Epidermal melanocyte (primary cell): ENCODE measurements at regions not wholly inside any gene's neighbourhood (a gene's known extent, or its start where the extent isn't known, plus 50 kb on each side); places are given as distances from the start of the nearest gene placed in this dataset.

ENCODE experiments used
- DNase-seq: peaks from one replicate; pipeline ENCODE4 v3.0.0; 2011; ENCODE audit warnings: low spot score; ENCODE audit not compliant: insufficient read length

DNA sequence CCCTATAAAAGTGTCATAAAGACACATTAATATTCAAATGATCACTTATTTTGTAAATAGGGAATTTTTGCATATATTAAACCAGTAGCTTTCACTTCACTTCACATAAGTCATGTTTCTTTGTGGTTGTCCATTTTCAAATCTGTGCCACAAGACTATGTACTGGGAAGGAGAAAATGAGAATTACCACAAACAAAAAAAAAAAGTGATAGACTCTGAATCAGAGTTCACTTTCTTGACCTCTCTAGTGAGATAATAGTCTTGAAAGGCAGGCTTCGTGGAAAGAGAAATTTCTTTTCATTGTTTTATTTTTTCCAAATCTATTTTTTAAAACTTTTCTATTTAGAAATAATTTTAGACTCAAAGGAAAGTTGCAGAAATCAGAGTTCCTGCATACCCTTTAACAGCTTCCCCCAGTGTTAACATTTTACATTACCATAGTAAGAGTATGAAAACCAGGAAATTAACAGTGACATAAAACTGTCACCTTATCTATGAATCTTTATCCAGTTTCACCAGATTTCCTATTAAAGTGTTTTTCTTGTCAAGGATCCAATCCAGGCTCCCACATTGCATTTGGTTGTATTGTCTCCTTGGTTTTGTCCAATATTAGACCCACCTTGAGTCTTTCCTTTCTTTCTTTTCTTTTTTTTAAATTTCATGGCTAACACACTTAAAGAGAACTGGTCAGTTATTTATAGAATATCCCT lies 215.4 kb upstream of the PGRMC2 start:
- DNase-seq = no peak

DNA sequence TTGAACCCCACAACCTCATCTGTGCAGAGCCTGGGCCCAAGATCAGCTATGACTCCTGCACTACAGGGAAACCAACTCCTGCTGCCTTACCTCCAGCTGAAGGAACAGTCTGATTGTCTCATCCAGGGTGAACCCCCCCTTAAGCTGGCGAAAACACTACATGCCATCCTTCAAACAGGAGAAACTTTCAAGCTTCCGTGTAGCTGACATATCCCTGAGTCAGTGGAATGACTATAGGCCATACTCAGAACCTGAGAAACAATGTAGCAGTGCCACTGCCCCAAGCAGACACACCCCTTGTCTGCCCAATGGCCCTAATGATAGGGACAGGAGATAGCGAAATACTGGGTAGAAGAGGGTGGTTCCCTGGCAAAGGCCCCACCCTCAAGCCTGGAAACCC lies 213.6 kb upstream of the PGRMC2 start:
- no peak for DNase-seq

DNA sequence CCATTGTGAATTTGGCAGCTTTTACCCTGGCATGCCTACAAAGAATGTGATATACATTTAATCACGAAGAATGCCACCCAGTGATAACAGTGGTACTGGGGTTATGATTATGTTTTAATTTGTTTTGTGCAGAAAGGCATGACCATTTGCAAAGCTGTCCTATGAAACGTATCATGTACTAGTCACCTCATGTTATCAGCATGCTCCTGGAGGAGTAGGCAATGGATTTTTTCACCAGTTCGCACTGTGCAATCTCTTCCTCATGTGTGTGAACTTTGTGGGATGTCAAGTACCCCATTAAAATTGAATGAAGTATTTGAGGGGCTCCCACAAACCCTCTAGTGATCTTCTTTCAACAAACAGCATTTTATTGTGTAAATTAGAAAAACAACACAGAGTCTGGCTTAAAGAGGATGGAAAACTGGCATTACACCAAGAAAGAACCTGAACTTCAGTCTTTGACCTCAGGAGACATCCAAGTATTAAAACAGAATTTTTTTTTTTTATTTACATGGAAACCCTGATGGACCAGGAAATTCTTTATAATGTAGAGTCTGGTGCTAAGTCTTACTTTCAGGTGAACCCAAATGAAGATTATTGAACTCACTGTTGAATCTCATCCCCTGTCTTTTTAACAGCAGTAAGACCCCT lies 200.6 kb upstream of the PGRMC2 start:
- DNase-seq = no peak

DNA sequence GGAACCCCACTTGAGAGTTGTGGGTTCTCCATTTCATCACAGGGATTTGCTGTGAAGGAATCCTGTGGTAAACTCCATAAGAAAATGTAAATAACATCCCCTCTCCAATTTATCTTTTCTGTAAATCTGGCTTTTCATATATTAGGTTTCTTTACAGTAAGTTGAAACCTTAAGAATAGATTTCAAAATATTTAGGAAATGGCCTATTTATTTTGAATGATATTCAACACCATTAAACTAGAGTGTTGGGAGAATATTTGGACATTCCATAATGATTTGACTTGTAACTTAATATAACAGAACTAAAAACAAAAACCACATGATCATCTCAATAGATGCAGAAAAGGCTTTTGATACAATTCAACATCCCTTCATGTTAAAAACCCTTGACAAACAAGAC lies 197.3 kb upstream of the PGRMC2 start:
- DNase-seq = no peak

DNA sequence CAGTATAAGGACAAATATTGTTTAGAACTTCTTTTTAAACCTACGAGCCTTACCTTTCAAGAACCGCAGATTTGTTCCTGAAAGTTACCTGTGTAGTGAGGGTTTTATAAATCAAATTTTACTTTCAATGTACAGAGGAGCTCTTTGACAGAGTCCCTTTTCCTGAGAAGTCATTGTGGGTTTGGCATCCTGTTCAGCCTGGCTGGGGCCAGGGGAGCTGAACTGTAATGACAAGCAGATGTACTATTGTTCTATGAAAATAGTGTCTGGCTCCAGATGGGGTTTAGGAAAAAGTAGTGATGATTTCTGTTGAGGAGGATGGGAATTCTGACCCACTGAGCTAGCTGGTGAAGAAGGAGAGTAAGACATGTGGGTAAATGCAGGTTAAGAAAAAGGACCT lies 196.2 kb upstream of the PGRMC2 start:
- peak; percentile 46 for DNase-seq

DNA sequence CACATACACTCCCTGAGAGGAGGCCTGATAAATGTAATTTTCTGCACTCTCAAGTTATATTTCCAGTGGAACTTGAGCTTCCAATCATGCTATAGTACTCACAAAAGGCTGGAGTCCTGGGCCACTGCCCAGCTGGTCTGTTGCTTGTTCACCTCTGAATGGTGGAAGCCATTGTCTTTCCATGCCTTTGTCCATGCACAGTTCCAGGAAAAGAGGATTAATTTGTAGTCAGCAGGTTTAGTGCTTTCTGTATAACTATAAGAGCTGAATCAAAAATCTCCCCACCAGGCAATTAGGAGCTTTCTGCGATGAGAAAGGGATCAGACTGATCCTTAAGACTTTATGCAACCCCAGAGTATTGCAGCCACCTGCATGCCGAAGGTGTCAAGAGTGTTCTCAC lies 195.4 kb upstream of the PGRMC2 start:
- DNase-seq = no peak

DNA sequence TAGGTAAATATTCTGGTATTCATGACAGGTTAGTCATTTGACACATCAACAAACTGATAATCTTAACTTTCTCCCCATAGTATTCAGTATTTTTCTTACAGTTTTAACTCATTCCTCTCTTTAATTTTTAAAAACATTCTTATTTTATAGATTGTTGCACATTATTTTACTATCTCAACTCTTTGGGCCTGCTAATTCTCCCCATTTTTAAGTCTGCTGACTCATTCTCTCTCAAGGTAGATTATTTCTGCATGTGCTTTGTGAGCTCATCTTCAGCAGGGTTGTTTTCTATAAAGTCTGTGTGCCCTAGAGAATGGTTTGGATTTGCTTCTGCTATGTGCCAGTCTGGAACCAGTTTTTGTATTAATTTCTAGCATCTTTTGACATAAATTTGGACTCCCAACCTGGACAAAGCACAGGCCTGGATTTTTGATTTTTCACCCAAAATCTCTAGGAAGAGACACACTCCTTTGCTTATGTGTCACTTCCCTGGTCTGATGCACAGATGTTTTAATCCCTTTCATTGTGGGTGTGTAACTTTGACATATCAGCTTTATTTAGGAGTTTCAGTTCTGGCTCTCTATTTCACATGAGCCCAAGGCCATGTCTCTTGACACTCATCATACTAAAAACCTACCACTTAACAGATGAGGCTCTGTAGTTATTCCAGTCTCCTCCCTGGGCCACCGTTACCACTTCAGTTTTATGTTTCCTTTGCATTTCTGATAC lies 194.3 kb upstream of the PGRMC2 start:
- DNase-seq = no peak

DNA sequence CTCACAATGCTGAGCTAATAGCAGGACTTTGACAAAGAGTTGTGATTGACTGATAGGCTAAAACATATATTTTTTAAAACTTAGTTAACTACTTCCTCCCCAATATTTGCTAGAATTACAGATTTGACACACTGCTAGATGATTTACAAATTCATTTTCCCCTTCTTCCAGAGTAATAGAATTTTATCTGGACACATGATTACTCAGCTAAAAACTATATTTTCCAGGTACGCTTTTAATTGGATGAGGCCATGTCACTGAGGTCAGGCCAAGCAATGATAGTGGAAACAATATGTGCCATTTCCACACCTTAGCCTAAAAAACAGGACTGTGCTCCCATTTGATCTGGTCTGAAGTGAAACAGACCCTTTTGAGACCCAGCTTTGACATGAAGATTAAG lies 193.3 kb upstream of the PGRMC2 start:
- DNase-seq = no peak

DNA sequence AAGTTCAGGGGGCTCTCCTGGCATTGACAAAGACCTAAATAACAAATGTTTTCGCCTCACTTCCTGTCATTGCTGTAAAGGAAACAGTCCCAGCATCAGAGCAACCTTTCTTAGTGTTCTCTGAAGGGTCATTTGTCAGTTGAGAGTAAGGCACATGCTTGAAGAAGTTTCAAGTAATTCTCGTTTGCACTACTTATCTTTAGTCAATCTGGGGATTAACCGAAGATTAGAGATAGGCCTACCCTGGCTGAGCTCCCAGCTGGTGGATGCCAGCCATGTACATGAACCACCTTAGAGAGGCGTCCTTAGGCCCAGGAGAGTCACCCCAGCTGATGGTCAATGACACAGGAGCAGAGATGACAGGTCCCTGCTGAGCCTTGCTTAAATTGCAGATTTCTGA lies 189.9 kb upstream of the PGRMC2 start:
- no peak for DNase-seq

DNA sequence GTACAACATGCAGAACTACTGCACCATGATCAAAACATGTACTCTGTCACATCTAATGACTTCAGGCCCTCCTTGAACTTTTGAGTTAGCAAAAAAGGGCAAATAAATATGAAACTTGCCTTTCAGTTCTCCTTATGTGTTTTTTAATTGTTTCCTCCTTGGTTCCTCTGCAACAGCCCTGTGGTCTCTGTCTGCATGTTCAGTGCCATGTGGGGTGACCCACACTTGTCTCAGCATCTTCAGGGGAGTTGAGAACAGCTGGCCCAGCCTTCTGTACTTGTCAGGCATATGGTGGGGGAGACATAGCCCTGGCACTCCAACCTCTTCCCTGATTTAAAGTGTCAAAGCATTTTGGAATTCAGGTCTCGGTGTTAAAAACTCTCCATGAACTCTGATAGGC lies 188.0 kb upstream of the PGRMC2 start:
- DNase-seq = no peak

DNA sequence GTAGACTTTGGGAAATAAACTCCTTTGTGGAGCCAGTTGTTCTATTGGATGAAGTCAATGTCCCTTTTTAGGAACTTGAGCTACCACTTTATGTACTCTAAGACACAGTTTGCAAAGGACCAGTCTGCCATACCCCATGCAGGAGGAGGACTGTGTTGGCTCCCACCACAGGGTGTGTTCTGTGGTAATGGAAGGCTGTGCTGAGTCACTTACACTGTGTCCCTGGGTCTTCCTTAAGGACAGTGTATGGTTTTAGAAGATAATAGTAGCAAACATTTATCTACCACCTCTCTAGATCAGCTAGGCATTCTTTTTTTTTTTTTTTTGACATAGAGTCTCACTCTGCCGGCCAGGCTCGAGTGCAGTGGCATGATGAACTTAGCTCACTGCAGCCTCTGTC lies 184.0 kb upstream of the PGRMC2 start:
- no peak for DNase-seq

DNA sequence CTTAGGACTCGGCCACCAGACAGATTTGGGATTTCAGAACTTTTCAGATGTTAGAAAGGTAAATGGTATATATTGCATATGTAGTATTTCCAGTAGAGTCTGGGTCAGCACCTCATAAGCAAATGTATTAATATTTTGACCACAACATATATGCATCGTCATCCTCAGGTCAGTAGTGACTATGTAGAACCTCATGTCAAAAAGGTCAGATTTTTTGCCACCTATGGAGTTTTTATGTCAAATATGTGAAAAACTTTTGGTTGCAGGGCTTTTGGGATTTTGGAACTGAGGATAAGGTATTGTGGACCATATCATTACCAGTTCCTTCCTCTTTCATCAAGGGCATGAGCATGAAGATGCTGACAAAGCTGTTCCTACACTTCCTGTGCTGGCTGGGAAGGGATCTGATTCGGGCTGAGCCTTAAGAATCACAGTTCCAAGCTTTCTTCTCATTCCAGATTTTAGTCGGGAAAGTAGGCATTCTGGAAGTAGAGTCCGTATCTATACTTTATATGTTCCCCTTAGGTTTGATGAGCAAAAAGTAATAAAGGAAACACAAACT lies 183.0 kb upstream of the PGRMC2 start:
- DNase-seq = no peak

DNA sequence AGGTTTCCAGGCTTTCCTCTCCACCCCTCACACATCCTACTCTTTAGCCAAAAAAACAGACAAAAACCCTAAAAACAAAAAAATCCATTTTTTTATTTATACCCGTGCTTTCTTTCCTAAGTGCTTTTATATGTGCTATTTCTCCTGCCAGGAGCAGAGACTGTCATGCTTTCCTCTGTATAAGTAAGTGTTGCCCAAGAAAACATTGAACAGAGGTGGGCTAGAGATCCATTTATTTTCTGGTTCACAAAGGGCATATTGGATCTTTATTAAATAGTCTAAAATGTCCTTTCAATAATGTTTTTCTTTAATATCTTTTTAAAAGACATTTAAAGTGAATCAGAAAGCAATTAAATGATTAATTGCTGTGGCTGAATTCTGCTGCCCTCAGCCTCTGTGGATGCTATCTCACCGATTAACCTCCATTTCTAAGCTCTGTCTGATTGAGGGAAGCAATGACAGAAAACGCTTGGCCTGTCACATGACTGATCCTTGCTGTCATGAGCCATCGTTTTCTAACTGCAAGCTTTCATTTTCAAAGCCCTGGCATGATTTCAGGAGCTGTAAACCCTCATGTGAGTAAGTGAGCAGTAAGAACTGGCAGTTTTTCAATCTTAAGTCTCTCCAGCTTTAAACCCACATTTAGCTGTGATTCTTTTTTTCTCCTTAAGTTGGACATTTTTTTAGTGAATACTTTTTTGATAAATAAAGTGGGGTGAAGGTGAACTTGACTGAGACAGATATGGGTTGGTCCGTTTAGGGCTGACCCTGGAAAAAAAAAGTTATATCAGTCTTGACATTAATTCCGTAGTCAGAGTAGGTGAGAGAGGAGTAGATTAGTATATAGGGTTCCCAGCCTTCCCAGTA lies 180.7 kb upstream of the PGRMC2 start:
- peak; percentile 65 for DNase-seq

DNA sequence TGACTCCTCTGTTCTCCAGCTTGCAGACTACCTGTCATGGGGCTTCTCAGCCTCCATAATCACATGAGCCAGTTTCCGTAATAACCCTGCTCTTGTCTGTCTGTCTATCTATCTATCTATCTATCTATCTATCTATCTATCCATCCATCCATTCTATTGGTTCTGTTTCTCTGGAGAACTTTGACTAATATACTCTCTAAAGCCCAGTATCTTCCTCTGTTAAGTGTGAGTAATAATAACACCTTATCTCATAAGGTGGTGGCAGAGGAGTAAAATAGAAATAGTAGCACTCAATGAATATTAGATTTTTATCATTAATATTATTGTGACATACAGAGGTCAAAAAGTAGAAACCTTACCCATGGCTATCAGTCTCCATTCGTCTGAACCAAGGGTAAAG lies 177.9 kb upstream of the PGRMC2 start:
- no peak for DNase-seq

DNA sequence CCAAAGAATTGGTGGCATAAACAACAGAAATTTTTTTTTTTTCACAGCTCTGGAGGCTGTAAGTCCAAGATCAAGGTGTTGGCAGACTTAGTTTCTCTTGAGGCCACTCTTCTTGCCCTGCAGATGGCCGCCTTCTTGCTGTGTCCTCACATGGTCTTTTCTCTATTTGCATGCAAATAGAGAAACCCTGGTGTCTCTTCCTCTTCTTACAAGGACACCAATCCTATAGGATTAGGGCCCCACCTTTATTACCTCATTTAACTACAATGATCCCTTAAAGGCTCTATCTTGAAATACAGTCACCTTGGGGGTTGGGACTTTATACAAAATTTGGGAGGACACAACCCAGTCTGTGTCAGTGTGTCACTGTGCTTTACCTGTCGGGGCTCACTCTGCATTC lies 175.4 kb upstream of the PGRMC2 start:
- DNase-seq = no peak

DNA sequence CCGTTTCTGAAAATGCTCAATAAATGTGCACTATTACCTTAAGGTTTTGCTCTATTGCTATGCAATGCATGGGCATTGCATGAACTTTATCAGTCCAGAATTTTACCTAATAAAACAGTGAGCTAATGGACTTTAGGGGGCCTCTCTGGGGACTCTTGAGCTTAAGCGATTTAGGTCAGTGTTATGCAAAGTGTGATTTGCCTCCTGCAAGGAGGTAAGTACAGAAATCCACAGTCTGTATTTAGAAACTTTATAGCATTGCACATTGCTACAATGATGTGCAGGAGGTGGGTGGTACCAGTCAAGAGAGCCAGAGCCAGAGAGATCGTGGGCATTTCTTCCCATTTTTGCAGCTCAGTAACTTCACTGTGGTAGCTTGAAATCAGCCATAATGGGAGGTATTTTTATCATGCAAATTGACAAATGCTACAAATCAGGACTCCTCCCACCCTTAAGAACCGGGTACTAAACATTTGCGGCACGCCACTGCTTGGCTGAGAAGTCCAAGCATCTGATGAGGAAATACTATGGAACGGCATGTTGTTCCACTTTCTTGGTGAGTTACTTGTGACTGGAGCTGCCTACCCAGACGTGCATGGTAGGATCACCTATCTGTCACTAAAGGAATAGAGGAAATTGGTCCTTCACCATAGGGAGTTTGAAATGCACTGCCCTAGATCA lies 174.6 kb upstream of the PGRMC2 start:
- DNase-seq = no peak

DNA sequence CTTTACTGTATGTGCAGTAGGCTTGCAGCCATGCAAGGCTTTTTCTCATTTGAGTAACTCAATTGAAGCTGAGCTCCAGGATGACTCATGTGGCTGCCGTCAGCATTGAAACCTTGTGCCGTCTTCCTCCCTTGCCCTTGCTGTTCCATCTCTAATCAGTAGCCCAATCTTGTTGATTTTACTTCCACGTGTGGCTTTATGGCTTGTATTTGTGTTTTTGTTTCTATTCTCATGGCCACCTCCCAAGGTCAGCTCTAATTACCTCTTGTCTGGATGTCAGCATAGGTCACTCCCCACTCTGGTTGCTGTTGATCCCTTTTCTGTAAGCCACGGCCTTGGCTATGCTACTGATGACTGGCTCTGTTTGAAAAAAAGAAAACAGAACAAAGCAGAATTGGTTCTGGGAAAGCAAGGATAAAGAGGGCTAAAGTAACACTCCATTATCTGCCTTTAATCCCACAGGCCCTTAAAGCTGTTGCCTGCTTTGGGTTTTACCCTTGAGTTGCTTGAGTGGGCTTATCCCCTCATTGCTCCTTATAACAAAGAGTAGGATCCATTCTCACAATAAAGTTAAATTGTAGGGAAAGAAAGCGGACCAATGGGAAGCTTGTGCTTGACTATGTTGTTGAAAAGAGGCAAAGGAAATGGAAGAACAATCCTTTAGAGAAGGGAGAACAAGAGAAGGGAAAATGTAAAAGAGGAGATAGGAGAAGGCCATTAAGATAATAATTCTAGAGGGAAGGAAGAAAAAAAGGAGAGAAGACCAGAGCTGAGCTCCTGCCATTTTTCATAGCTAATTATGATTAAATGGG lies 173.9 kb upstream of the PGRMC2 start:
- no peak for DNase-seq

DNA sequence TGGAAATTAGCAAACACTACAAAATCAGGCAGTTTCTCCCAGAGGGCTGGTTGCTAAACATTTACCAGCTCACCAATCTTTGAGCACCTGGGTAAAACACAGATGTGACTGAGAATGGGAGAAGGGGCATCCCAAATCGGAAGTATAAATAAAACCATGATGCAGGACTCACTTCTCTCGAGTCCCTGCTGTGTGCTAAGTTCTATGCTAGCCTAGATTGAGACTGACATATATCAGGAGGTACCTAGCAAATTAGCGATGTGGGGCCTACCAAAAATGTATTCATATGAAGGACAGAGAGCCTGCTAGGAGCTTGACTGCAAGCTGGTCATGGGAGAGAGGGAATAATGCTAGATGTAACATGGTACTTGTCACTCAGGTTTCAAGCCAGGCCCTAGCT lies 171.9 kb upstream of the PGRMC2 start:
- DNase-seq = no peak

DNA sequence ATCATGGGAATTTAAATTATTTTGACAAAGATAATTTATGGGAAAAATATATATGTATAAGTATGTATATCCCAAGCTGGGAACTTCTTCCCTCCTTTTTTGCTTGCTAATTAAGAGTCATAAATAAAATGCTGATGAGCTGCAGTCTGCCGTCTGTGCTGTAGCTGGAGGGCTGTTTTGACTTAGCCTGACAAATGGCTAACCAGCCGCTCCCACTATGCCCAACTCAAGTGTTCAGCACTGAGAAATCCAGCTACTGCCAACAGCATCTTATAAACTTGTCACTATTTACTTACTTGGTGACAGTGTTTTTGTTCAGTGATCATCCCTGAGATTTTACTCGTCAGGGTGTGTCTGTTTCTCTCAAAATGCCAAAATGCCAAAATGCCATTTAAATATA lies 171.2 kb upstream of the PGRMC2 start:
- no peak for DNase-seq

DNA sequence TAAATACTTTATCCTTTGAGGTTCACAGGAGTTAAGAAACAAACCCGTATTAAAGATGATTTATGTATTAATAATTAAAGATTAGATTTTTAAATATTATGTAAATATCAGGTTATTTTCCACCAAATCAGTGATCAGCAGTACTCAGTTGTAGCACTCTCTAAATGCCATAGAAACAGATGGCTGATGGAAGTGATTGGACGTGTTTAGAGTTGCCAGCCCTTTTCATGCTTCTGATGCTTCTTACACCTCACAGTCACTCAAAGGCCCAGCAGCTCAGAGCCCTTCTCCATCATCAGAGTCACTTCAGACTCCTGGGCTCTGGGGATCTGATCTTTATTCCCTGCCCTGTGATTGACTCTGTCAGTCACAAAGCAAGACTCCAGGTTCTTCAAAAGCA lies 170.1 kb upstream of the PGRMC2 start:
- no peak for DNase-seq
